ENCODE measurements at regions not wholly inside any gene's neighbourhood (a gene's known extent, or its start where the extent isn't known, plus 50 kb on each side); places are given as distances from the start of the nearest gene placed in this dataset.

GRCh38 chr4:119962631-119963030 is 104.0 kb downstream of the MAD2L1 start:
- no peak for TF ChIP-seq CTCF (IDR thresholded peaks at IDR 0.05; ENCODE audit: extremely low read depth in 1 of 2, insufficient read depth in 1 of 2, low read depth in 1 of 2, low read length in 2 of 2)
- no peak for TF ChIP-seq EZH2 (IDR thresholded peaks at IDR 0.05; ENCODE audit: borderline replicate concordance, low read depth, low read length, severe bottlenecking)
- no peak for TF ChIP-seq POLR2AphosphoS5 (IDR thresholded peaks at IDR 0.05; ENCODE audit: insufficient read depth, low read depth, low read length)
- TF ChIP-seq POLR2A (IDR thresholded peaks at IDR 0.05; ENCODE audit: low read depth, low read length): no peak
- no peak for TF ChIP-seq GATA2 (IDR thresholded peaks at IDR 0.05; ENCODE audit: insufficient read depth, insufficient read length, low read depth, low read length)
- no peak for TF ChIP-seq MAX (IDR thresholded peaks at IDR 0.05; ENCODE audit: insufficient read depth, insufficient read length)
- no peak for TF ChIP-seq MYC (IDR thresholded peaks at IDR 0.05; ENCODE audit: low read depth, low read length)
